WTC11 (cell line): ENCODE measurements at regions not wholly inside any gene's neighbourhood (a gene's known extent, or its start where the extent isn't known, plus 50 kb on each side); places are given as distances from the start of the nearest gene placed in this dataset.

ENCODE experiments used
- ATAC-seq: fragments of 200-7000 bp; cut with Tn5 transposase; 2 replicates; pipeline ENCODE4 v1.10.0; 2021; ENCODE audit warnings: mild to moderate bottlenecking, moderate library complexity
- CTCF ChIA-PET: fragments of 300-600 bp; sonication (Branson Sonifier 250); formaldehyde crosslinking; loops from one replicate; lab custom pipeline; 2021; ENCODE audit warnings: antibody characterized with exemption; lab: Charles Lee
- POLR2A ChIA-PET: fragments of 350-600 bp; sonication (Branson Sonifier 250); formaldehyde crosslinking; loops from one replicate; lab custom pipeline; 2021; ENCODE audit warnings: antibody characterized with exemption; lab: Charles Lee
- DNase-seq: peaks from one replicate; pipeline ENCODE4 v3.0.0; 2021; ENCODE audit warnings: low spot score
- H3K27ac Mint-ChIP-seq: 2 replicates; pipeline ENCODE4 v1.8.0; 2021; ENCODE audit warnings: mixed read lengths
- H3K27me3 Mint-ChIP-seq: 2 replicates; pipeline ENCODE4 v1.8.0; 2021; ENCODE audit warnings: low read depth, mild to moderate bottlenecking, moderate library complexity, mixed read lengths
- H3K36me3 Mint-ChIP-seq: 2 replicates; pipeline ENCODE4 v1.8.0; 2021; ENCODE audit warnings: mixed read lengths
- H3K4me1 Mint-ChIP-seq: 2 replicates; pipeline ENCODE4 v1.8.0; 2022; ENCODE audit warnings: mixed read lengths
- H3K4me3 Mint-ChIP-seq: 2 replicates; pipeline ENCODE4 v1.8.0; 2021; ENCODE audit warnings: mild to moderate bottlenecking, moderate library complexity, mixed read lengths
- H3K9me3 Mint-ChIP-seq: 2 replicates; pipeline ENCODE4 v1.8.0; 2021; ENCODE audit warnings: mixed read lengths
- ATF2 ChIP-seq: sonication (generic); formaldehyde crosslinking; IDR thresholded peaks from 2 replicates; pipeline ENCODE4 v1.8.1; 2022; ENCODE audit warnings: low read depth, missing genetic modification reagents, borderline replicate concordance
- CBFB ChIP-seq: sonication (generic); formaldehyde crosslinking; IDR thresholded peaks from 2 replicates; pipeline ENCODE4 v1.8.1; 2022; ENCODE audit warnings: mild to moderate bottlenecking, low read depth, missing genetic modification reagents
- ESRRA ChIP-seq: sonication (generic); formaldehyde crosslinking; IDR thresholded peaks from 2 replicates; pipeline ENCODE4 v1.8.1; 2022; ENCODE audit warnings: mild to moderate bottlenecking, missing genetic modification reagents, borderline replicate concordance
- FOXP4 ChIP-seq: sonication (generic); formaldehyde crosslinking; IDR thresholded peaks from 2 replicates; pipeline ENCODE4 v1.8.0; 2022; ENCODE audit warnings: mild to moderate bottlenecking, missing genetic modification reagents
- NFYB ChIP-seq: sonication (generic); formaldehyde crosslinking; conservative IDR thresholded peaks from 2 replicates; pipeline ENCODE4 v1.8.0; 2022; ENCODE audit warnings: low read depth, missing genetic modification reagents
- NR1H2 ChIP-seq: sonication (generic); formaldehyde crosslinking; IDR thresholded peaks from 2 replicates; pipeline ENCODE4 v1.9.0; 2021; ENCODE audit warnings: mild to moderate bottlenecking, moderate library complexity, missing genetic modification reagents
- PRDM15 ChIP-seq: sonication (generic); formaldehyde crosslinking; IDR thresholded peaks from 2 replicates; pipeline ENCODE4 v1.8.0; 2022; ENCODE audit warnings: missing genetic modification reagents
- SMAD4 ChIP-seq: sonication (generic); formaldehyde crosslinking; IDR thresholded peaks from 2 replicates; pipeline ENCODE4 v1.8.0; 2022; ENCODE audit warnings: mild to moderate bottlenecking, missing genetic modification reagents
- ZNF138 ChIP-seq: sonication (generic); formaldehyde crosslinking; conservative IDR thresholded peaks from 2 replicates; pipeline ENCODE4 v1.8.1; 2022; ENCODE audit warnings: mild to moderate bottlenecking, moderate library complexity, missing genetic modification reagents
- ZNF232 ChIP-seq: sonication (generic); formaldehyde crosslinking; IDR thresholded peaks from 2 replicates; pipeline ENCODE4 v1.8.0; 2022; ENCODE audit warnings: mild to moderate bottlenecking, missing genetic modification reagents
- ZNF416 ChIP-seq: fragments of 250-450 bp; sonication (Bioruptor Pico); IDR thresholded peaks from 2 replicates; pipeline ENCODE4 v1.9.0; 2021; ENCODE audit warnings: mild to moderate bottlenecking, inconsistent platforms
- ZNF512 ChIP-seq: sonication (generic); formaldehyde crosslinking; IDR thresholded peaks from 2 replicates; pipeline ENCODE4 v1.8.1; 2022; ENCODE audit warnings: missing genetic modification reagents, borderline replicate concordance
- ZNF532 ChIP-seq: fragments of 250-450 bp; sonication (Bioruptor Pico); IDR thresholded peaks from 2 replicates; pipeline ENCODE4 v1.9.0; 2021; ENCODE audit warnings: mild to moderate bottlenecking, borderline replicate concordance

- no peak for TF ChIP-seq FOXP4 (CRISPR knock-in tag)
These were observed 175.7 kb upstream of the BCOR start (continued) for GRCh38 chrX:40273356-40274050.

GRCh38 chrX:40272776-40273175, 175.0 kb upstream of the BCOR start:
- CTCF ChIA-PET, result interaction anchor here (0.6 kb wide), 1 partner anchor 96 kb away, joined by 4 read pairs; no protein-coding TSS in a partner anchor

GRCh38 chrX:40272141-40272540, 174.4 kb upstream of the BCOR start:
- TF ChIP-seq ZNF512 (CRISPR knock-in tag) (no peak), ZNF532 (CRISPR knock-in tag) (no peak), SMAD4 (CRISPR knock-in tag) (no peak), CBFB (CRISPR knock-in tag) (no peak), ATF2 (CRISPR knock-in tag) (no peak), NFYB (no peak)
- DNase-seq (no peak), ATAC-seq (no peak)
- ChIA-PET POLR2A (no interaction called here), CTCF (no interaction called here)
- no peaks in the 10 kb centered on the region for H3K36me3 Mint-ChIP-seq
- peaks cover 7% of the 10 kb centered on the region; the same call in 1 of the 2 replicates for H3K9me3 Mint-ChIP-seq
- H3K27me3 Mint-ChIP-seq, result peaks cover 12% of the 10 kb centered on the region
- H3K4me1 Mint-ChIP-seq, result peaks cover 21% of the 10 kb centered on the region
- H3K27ac Mint-ChIP-seq, result no peak overlapping the region
- H3K4me3 Mint-ChIP-seq, result no peak overlapping the region

More at GRCh38 chrX:40272776-40273175, 175.0 kb upstream of the BCOR start:
- Mint-ChIP-seq H3K9me3 (peaks cover 7% of the 10 kb centered on the region; the same call in 1 of the 2 replicates), H3K4me1 (peaks cover 14% of the 10 kb centered on the region), H3K36me3 (no peaks in the 10 kb centered on the region)
- no peak for DNase-seq
- TF ChIP-seq ZNF232 (no peak), PRDM15 (CRISPR knock-in tag) (no peak), ZNF138 (CRISPR knock-in tag) (no peak), ZNF416 (CRISPR knock-in tag) (no peak), ESRRA (CRISPR knock-in tag) (no peak), NR1H2 (CRISPR knock-in tag) (no peak)
- TF ChIP-seq, all 79 proteins: peak for 0
- Mint-ChIP-seq H3K4me3 (no peak overlapping the region), H3K27ac (no peak overlapping the region), H3K27me3 (peaks cover 8% of the 10 kb centered on the region)
- POLR2A ChIA-PET, result no interaction called here
- ATAC-seq, result no peak
